OCI-LY7 (cell line): ENCODE measurements at regions not wholly inside any gene's neighbourhood (a gene's known extent, or its start where the extent isn't known, plus 50 kb on each side); places are given as distances from the start of the nearest gene placed in this dataset.

Source experiments
- BruUV-seq: library from RNA; stranded (reverse); fragments of 400-500 nt; replicated peaks from 2 replicates; lab custom pipeline; 2021; lab: Mats Ljungman, UMichigan
- CTCF ChIA-PET: fragments of 300-600 bp; sonication (Branson Sonifier 250); formaldehyde crosslinking; loops from one replicate; lab custom pipeline; 2022; ENCODE audit warnings: antibody characterized with exemption; ENCODE audit not compliant: unreplicated experiment; lab: Charles Lee
- POLR2A ChIA-PET: fragments of 300-600 bp; sonication (Branson Sonifier 250); formaldehyde crosslinking; loops from one replicate; lab custom pipeline; 2022; ENCODE audit warnings: antibody characterized with exemption; lab: Charles Lee
- DNase-seq: peaks from one replicate; pipeline ENCODE4 v3.0.0-alpha.2; 2015; ENCODE audit warnings: low spot score
- H2AFZ ChIP-seq: fragments of 200-600 bp; sonication (generic), shearing (Covaris generic); 2 replicates; pipeline ENCODE4 v1.6.1; 2014; ENCODE audit warnings: mild to moderate bottlenecking, antibody characterized with exemption, low read length, moderate library complexity
- H3K27ac ChIP-seq: fragments of 200-600 bp; sonication (generic); 2 replicates; pipeline ENCODE4 v1.5.1; 2014; ENCODE audit warnings: mixed run types, low read depth, mild to moderate bottlenecking, moderate library complexity, low read length, inconsistent platforms; ENCODE audit not compliant: poor library complexity, severe bottlenecking
- H3K36me3 ChIP-seq: fragments of 200-600 bp; sonication (generic); 2 replicates; pipeline ENCODE4 v1.6.1; 2014; ENCODE audit warnings: mild to moderate bottlenecking, antibody characterized with exemption, low read length, moderate library complexity, mixed read lengths; ENCODE audit not compliant: insufficient read depth
- H3K4me1 ChIP-seq: fragments of 200-600 bp; sonication (generic); 2 replicates; pipeline ENCODE4 v1.5.1; 2014; ENCODE audit warnings: mild to moderate bottlenecking, low read length; ENCODE audit not compliant: insufficient read depth, poor library complexity, severe bottlenecking
- H3K4me2 ChIP-seq: fragments of 200-600 bp; sonication (generic); 2 replicates; pipeline ENCODE4 v1.6.1; 2014; ENCODE audit warnings: mild to moderate bottlenecking, low read length
- H3K4me3 ChIP-seq: fragments of 200-600 bp; sonication (generic); 2 replicates; pipeline ENCODE4 v1.5.1; 2014; ENCODE audit warnings: mild to moderate bottlenecking, low read depth, low read length; ENCODE audit not compliant: poor library complexity, severe bottlenecking
- H3K79me2 ChIP-seq: fragments of 200-600 bp; sonication (generic); 2 replicates; pipeline ENCODE4 v1.6.1; 2016; ENCODE audit warnings: low read depth, mild to moderate bottlenecking, low read length, moderate library complexity, mixed read lengths; ENCODE audit not compliant: insufficient read depth
- H3K9me2 ChIP-seq: fragments of 200-600 bp; sonication (generic); 2 replicates; pipeline ENCODE4 v1.6.1; 2016; ENCODE audit warnings: mild to moderate bottlenecking, low read length, mixed read lengths; ENCODE audit not compliant: insufficient read depth
- H3K9me3 ChIP-seq: fragments of 200-600 bp; sonication (generic); 2 replicates; pipeline ENCODE4 v1.6.1; 2014; ENCODE audit warnings: mild to moderate bottlenecking, mixed run types, low read length, mixed read lengths
- H4K20me1 ChIP-seq: fragments of 200-600 bp; sonication (generic); 2 replicates; pipeline ENCODE4 v1.6.1; 2014; ENCODE audit warnings: mild to moderate bottlenecking, antibody characterized with exemption, low read length, moderate library complexity, mixed read lengths; ENCODE audit not compliant: insufficient read depth
- EZH2phosphoT487 ChIP-seq: fragments of 200-600 bp; sonication (generic); IDR thresholded peaks from 2 replicates; pipeline ENCODE4 v1.6.1; 2018; ENCODE audit warnings: low read depth, borderline replicate concordance, mild to moderate bottlenecking, mixed run types, antibody characterized with exemption, low read length, moderate library complexity, mixed read lengths
- intact Hi-C: fragments of 100-400 bp; cut with micrococcal nuclease; formaldehyde crosslinking; loops from one replicate; pipeline ENCODE4 v1.10.0; 2022; ENCODE audit not compliant: unreplicated experiment
- TF ChIP-seq, protein P1 (sequence below): fragments of 200-600 bp; sonication (generic); conservative IDR thresholded peaks from 2 replicates; pipeline ENCODE4 v1.5.1; 2014; ENCODE audit warnings: mild to moderate bottlenecking, antibody characterized with exemption, low read length, moderate library complexity, mixed read lengths

DNA sequence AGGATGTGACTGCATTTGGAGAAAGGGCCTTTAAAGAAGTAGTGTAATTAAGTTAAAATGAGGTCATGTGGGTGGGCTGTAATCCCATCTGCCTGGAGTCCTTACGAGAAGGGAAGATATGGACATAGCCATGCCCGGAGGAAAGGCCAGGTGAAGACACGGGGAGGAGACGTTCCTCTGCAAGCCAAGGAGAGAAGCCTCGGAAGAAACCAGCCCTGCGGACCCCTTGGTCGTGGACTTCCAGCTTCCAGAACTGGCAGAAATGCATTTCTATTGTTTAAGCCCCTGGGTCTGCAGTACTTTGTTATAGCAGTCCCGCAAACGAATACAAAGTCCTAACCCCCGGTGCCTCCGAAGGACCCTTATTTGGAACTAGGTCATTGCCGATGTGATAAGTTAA is 87.6 kb upstream of the TAF1B start:
- intact Hi-C loops, result no loop called here
- no peak overlapping the region for H3K27ac ChIP-seq
- H3K9me2 ChIP-seq, result no peaks in the 10 kb centered on the region
- no peak for DNase-seq
- no peak overlapping the region for H3K4me3 ChIP-seq
- TF ChIP-seq, protein P1, sequence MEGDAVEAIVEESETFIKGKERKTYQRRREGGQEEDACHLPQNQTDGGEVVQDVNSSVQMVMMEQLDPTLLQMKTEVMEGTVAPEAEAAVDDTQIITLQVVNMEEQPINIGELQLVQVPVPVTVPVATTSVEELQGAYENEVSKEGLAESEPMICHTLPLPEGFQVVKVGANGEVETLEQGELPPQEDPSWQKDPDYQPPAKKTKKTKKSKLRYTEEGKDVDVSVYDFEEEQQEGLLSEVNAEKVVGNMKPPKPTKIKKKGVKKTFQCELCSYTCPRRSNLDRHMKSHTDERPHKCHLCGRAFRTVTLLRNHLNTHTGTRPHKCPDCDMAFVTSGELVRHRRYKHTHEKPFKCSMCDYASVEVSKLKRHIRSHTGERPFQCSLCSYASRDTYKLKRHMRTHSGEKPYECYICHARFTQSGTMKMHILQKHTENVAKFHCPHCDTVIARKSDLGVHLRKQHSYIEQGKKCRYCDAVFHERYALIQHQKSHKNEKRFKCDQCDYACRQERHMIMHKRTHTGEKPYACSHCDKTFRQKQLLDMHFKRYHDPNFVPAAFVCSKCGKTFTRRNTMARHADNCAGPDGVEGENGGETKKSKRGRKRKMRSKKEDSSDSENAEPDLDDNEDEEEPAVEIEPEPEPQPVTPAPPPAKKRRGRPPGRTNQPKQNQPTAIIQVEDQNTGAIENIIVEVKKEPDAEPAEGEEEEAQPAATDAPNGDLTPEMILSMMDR, result no peak
- no peak for TF ChIP-seq EZH2phosphoT487
- no peaks in the 10 kb centered on the region for H3K4me1 ChIP-seq
- no peaks in the 10 kb centered on the region for H3K36me3 ChIP-seq
- no peaks in the 10 kb centered on the region for H3K9me3 ChIP-seq
- POLR2A ChIA-PET, result no interaction called here
- H2AFZ ChIP-seq, result no peak overlapping the region
- H3K79me2 ChIP-seq, result no peaks in the 10 kb centered on the region
- H3K4me2 ChIP-seq, result no peak overlapping the region
- no TSS peak for BruUV-seq
- CTCF ChIA-PET, result no interaction called here
- H4K20me1 ChIP-seq, result no peaks in the 10 kb centered on the region

DNA sequence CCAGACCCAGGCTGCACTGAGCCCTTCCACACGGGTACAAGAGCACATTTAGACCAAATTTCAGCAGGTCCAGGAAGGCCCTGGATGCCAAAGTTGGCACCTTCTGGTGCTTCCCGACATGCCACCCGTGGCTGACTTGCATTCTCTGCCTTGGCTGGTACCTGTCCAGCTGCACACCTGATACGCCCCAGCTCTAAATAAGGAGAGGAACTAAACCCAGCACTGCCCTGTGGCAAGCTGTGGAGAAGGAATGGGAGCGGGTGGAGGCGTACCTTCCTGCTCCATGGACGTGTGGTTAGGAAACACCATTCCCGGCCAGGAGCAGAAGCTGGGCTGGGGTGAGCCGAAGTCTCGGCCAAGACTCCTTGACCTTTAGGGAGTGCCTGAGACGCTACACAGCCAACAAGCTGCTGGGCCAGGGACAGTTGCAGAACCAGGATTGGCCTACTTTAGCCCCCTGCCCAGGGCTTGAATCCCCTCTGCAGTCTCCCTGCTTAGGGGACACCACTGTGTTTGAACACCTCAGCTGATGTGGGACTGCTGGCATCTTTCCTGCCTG is 86.5 kb upstream of the TAF1B start:
- Histone ChIP-seq H3K4me1 (no peaks in the 10 kb centered on the region), H3K4me3 (no peak overlapping the region), H3K79me2 (no peaks in the 10 kb centered on the region), H3K9me2 (no peaks in the 10 kb centered on the region), H2AFZ (no peak overlapping the region), H4K20me1 (no peaks in the 10 kb centered on the region), H3K9me3 (no peaks in the 10 kb centered on the region), H3K4me2 (no peak overlapping the region), H3K27ac (no peak overlapping the region), H3K36me3 (no peaks in the 10 kb centered on the region)
- TF ChIP-seq, protein P1, result no peak
- no peak for TF ChIP-seq EZH2phosphoT487
- ChIA-PET POLR2A (interaction anchor here (0.6 to 1.0 kb wide), 2 partner anchors 12 to 270 kb away, joined by 3 read pairs; no protein-coding TSS in a partner anchor), CTCF (no interaction called here)
- DNase-seq, result no peak
- intact Hi-C loops, result no loop called here
- BruUV-seq, result no TSS peak

GRCh38 chr2:9757501-9758264 is 85.6 kb upstream of the TAF1B start:
- Histone ChIP-seq H3K4me3 (no peak overlapping the region), H3K36me3 (no peaks in the 10 kb centered on the region), H4K20me1 (no peaks in the 10 kb centered on the region), H3K27ac (no peak overlapping the region), H3K4me2 (no peak overlapping the region), H2AFZ (no peak overlapping the region), H3K79me2 (no peaks in the 10 kb centered on the region), H3K9me2 (no peaks in the 10 kb centered on the region), H3K9me3 (no peaks in the 10 kb centered on the region), H3K4me1 (no peaks in the 10 kb centered on the region)
- no peak for DNase-seq
- ChIA-PET POLR2A (interaction anchor here (1.0 kb wide), 1 partner anchor 11 kb away, joined by 3 read pairs; no protein-coding TSS in a partner anchor), CTCF (no interaction called here)
- intact Hi-C loops, result no loop called here
- BruUV-seq, result no TSS peak
- no peak for TF ChIP-seq EZH2phosphoT487
- TF ChIP-seq, protein P1, result no peak
